PFSK-1 (cell line): ENCODE measurements at regions not wholly inside any gene's neighbourhood (a gene's known extent, or its start where the extent isn't known, plus 50 kb on each side); places are given as distances from the start of the nearest gene placed in this dataset.

Source experiments
- POLR2AphosphoS5 ChIP-seq: IDR thresholded peaks from 2 replicates; pipeline ENCODE4 v1.6.1; 2012; ENCODE audit warnings: low read depth, mild to moderate bottlenecking, control low read depth, low read length, moderate library complexity
- TAF1 ChIP-seq: IDR thresholded peaks from 2 replicates; pipeline ENCODE4 v1.6.1; 2012; ENCODE audit warnings: low read length, control low read depth, borderline replicate concordance; ENCODE audit not compliant: insufficient read depth

DNA sequence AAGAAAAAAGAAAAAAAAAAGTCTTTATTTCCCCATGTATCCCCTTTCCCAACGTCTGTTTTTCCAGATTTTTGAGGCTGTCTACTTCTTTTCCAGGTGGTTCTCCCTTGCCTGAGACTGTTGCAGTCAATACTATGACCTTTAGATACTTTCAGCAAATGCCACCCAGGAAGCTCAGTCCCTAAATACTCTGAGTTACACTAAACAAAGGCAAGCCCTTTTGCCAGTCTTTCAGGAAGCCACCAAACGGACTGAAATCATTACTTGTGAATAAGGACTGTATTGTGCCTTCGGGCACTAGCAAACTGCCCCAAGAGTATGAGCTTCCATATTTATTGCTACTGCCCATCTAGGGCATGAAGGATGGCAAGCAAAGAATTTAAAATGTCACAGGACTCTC is 621.3 kb downstream of the SUCLG1 start:
- TF ChIP-seq POLR2AphosphoS5 (no peak), TAF1 (no peak)
